Testis (tissue), 2 donors: ENCODE measurements at regions not wholly inside any gene's neighbourhood (a gene's known extent, or its start where the extent isn't known, plus 50 kb on each side); places are given as distances from the start of the nearest gene placed in this dataset.

ENCODE experiments used
- POLR2A ChIP-seq: fragments of 450-650 bp; IDR thresholded peaks from one replicate; pipeline ENCODE4 v1.6.1; 2017; ENCODE audit warnings: antibody characterized with exemption, mild to moderate bottlenecking, moderate library complexity
- TF ChIP-seq, protein P1 (sequence below), 3 experiments: fragments of 450-650 bp in 2 of 3; fragments of 200-600 bp in 1 of 3; sonication (generic) in 1 of 3; IDR thresholded peaks; one replicate each; pipeline ENCODE4 v1.5.1; 2016 to 2019; ENCODE audit warnings: antibody characterized with exemption in 3 of 3, mild to moderate bottlenecking in 2 of 3, moderate library complexity in 1 of 3

DNA sequence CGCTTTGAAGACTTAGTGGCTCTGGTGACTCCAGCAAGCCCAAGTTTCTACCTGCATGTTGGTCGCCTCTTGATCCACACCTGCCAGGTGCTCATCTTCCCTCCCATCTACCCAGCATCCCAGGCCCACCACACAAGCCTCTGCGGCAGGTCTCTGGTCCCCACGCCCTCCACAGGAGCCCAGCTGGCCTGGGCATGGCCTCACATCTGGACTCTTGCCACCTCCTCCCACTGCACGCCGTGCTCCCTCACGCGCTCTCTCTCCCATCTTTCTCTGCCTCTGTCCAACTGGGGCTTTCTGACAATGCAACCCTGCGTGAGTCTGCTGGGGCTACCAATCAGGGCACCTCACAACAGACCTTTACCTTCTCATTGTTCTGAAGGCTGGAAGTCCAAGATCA is 50.2 kb upstream of the FGFR2 start:
- TF ChIP-seq, protein P1, sequence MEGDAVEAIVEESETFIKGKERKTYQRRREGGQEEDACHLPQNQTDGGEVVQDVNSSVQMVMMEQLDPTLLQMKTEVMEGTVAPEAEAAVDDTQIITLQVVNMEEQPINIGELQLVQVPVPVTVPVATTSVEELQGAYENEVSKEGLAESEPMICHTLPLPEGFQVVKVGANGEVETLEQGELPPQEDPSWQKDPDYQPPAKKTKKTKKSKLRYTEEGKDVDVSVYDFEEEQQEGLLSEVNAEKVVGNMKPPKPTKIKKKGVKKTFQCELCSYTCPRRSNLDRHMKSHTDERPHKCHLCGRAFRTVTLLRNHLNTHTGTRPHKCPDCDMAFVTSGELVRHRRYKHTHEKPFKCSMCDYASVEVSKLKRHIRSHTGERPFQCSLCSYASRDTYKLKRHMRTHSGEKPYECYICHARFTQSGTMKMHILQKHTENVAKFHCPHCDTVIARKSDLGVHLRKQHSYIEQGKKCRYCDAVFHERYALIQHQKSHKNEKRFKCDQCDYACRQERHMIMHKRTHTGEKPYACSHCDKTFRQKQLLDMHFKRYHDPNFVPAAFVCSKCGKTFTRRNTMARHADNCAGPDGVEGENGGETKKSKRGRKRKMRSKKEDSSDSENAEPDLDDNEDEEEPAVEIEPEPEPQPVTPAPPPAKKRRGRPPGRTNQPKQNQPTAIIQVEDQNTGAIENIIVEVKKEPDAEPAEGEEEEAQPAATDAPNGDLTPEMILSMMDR (IDR thresholded peaks at IDR 0.05): no peak
- TF ChIP-seq POLR2A: no peak
